Neutrophil (primary cell): ENCODE measurements at regions not wholly inside any gene's neighbourhood (a gene's known extent, or its start where the extent isn't known, plus 50 kb on each side); places are given as distances from the start of the nearest gene placed in this dataset.

ENCODE experiments used
- H3K27ac ChIP-seq: fragments of 200-600 bp; sonication (generic); 2 replicates; pipeline ENCODE4 v1.5.1; 2016; ENCODE audit warnings: mild to moderate bottlenecking, moderate library complexity
- H3K27me3 ChIP-seq: fragments of 200-600 bp; sonication (generic); 2 replicates; pipeline ENCODE4 v1.6.0; 2016; ENCODE audit warnings: mild to moderate bottlenecking
- H3K36me3 ChIP-seq: fragments of 200-600 bp; sonication (generic); 2 replicates; pipeline ENCODE4 v1.5.1; 2017
- H3K4me1 ChIP-seq, 2 experiments: fragments of 200-600 bp in 1 of 2; sonication (generic) in 1 of 2; 1 replicate in 1 of 2; 2 replicates in 1 of 2; pipeline versions ENCODE4 v1.5.1 to v1.6.1; 2013 to 2016; ENCODE audit warnings: low read depth in 1 of 2, low read length in 1 of 2, mild to moderate bottlenecking in 1 of 2, moderate library complexity in 1 of 2; ENCODE audit not compliant: control insufficient read depth in 1 of 2, insufficient read depth in 1 of 2
- H3K4me3 ChIP-seq, 2 experiments: fragments of 200-600 bp in 1 of 2; sonication (generic) in 1 of 2; 1 replicate in 1 of 2; 2 replicates in 1 of 2; pipeline ENCODE4 v1.5.1; 2013 to 2016; ENCODE audit warnings: low read depth in 1 of 2, low read length in 1 of 2, mild to moderate bottlenecking in 1 of 2, moderate library complexity in 1 of 2
- H3K9me3 ChIP-seq: fragments of 200-600 bp; sonication (generic); 2 replicates; pipeline ENCODE4 v1.5.1; 2016
- CTCF ChIP-seq: fragments of 200-600 bp; sonication (generic); IDR thresholded peaks from 2 replicates; pipeline ENCODE4 v1.5.1; 2016; ENCODE audit warnings: antibody characterized with exemption

DNA sequence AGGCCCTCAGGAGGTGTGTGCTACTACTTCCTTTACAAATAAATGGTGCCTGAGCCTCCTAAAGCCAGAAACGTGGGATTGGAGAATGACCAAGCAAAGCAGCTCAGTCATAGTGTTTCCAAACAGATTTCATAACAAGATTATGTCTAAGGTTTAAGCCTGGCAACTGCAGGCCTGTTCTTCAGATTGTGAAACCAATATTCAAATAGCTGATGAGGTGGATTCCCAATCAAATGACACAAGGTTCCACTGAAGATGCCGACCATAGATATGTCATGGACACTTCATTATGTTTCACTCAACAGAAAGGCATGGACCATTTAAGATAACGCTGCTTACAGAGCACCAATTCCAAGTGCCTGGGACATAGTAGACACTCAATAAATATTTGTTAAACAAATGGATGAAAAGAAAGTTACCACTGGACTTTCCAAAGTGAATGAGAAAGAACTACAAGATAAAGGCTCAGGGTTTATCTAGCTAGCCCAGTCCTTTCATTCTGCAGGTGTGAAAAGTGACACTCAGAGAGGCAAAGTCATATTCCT is 189.5 kb downstream of the ACTL7B start:
- H3K9me3 ChIP-seq: no peaks in the 10 kb centered on the region
- no peak overlapping the region for H3K4me3 ChIP-seq
- TF ChIP-seq CTCF: no peak
- H3K36me3 ChIP-seq: no peaks in the 10 kb centered on the region
- H3K27ac ChIP-seq: no peak overlapping the region
- no peaks in the 10 kb centered on the region for H3K4me1 ChIP-seq
- no peaks in the 10 kb centered on the region for H3K27me3 ChIP-seq

DNA sequence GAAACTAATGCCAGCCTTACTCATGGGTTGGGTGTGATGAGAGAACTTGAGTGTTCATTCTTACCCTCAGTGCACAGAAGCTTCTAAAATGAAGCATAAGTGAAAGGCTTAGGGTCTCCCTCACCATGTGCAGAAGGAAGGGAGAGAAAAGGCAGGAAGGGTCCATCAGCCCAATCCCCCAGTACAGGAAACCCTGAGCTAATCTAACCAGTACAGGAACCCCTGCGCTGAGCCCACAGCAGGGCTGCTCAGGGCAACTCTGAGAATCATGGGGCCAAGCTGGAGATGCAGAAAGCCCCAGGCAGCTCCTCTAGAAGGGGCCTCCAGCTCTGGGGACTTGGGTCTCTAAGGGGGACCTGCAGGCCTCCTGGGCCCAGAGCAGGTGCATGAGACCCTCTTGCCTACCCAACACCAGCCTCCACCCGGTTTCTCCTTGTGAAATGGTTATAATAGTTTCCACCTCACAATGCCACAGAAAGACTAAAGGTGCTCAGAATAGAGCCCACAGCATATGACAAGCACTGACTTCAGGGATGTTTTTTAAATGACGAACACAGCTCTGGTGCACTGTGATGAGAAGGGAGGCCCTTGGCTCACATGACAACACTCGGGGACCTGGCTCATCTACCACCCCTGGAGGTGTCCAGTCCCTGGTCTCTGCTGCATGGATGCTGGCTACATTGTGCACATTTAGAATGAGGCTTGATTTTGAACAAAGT is 190.1 kb downstream of the ACTL7B start:
- no peak for TF ChIP-seq CTCF
- no peak overlapping the region for H3K27ac ChIP-seq
- H3K27me3 ChIP-seq: no peaks in the 10 kb centered on the region
- H3K4me3 ChIP-seq: no peak overlapping the region
- H3K9me3 ChIP-seq: no peaks in the 10 kb centered on the region
- no peaks in the 10 kb centered on the region for H3K36me3 ChIP-seq
- H3K4me1 ChIP-seq: no peaks in the 10 kb centered on the region

DNA sequence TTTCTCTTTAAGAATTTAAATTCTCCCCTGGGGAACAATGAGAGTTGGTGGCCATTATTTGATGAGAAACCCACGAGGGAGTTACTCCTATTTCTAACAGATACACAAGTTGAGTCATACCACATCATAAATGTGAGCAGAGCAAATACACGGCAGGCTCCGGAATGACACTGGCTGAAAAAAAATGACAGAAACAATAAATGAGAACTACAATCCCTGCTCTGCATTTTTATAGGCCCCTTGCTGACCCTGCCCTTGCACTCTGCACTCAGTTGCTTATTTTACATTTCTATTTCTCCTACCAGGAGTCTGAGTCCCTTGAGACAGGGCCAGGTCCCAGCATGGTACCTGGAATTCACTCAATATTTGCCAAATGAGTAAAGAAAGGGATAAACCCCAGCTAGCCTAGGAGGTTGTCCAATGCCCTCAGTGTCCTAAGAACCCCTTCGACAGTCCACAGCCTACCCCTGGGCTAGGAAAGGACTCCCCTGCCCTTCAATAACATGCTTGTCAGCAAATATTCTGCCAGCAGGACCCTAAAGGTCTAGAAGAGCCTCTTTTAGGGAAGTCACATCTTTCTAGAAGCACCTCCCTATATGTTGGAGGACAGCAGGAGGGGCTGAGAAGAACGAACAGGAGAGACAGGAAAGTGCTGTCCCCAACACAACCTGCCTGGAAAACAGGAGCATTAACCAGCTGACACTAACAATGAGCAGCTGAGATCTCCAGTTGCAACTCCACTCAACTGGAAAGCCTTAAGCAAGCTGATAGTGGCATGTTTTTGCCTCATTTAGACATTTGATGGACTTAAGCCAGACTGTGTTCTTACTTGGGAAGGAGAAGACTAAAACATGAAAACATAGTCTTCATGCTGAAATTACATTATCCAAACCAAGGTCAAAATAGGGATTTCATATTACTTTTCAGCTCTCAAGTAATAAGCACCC is 191.2 kb downstream of the ACTL7B start:
- no peak for TF ChIP-seq CTCF
- Histone ChIP-seq H3K27ac (no peak overlapping the region), H3K36me3 (no peaks in the 10 kb centered on the region), H3K27me3 (no peaks in the 10 kb centered on the region), H3K9me3 (peaks cover 5% of the 10 kb centered on the region), H3K4me1 (no peaks in the 10 kb centered on the region), H3K4me3 (no peak overlapping the region)

- no peak for TF ChIP-seq CTCF
- H3K27me3 ChIP-seq: no peaks in the 10 kb centered on the region
- no peaks in the 10 kb centered on the region for H3K36me3 ChIP-seq
- H3K4me1 ChIP-seq: no peaks in the 10 kb centered on the region
- peaks cover 7% of the 10 kb centered on the region for H3K9me3 ChIP-seq
- H3K4me3 ChIP-seq: no peak overlapping the region
- H3K27ac ChIP-seq: no peak overlapping the region
These were observed 192.4 kb downstream of the ACTL7B start for GRCh38 chr9:108663422-108663821.

DNA sequence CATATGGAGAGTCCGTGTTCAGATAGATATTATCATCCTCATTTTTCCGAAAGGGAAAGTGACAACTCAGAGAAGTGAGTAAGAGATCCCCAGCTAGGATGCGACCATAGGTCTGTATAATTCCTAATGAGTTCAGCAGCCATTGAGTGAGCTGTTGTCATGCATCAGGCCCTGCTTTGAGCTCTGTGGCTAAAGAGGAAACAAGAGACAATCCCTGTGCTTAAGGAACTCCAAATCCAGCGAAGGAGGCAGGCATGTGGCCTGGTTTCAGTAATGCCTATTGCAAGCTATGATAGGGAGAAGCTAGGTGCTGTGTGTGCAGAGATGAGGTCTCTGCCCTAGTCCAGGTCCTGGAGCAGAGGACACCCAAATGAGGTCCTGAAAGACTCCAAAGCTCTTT is 192.8 kb downstream of the ACTL7B start:
- Histone ChIP-seq H3K27me3 (no peaks in the 10 kb centered on the region), H3K4me3 (no peak overlapping the region), H3K27ac (no peak overlapping the region), H3K9me3 (peaks cover 7% of the 10 kb centered on the region), H3K4me1 (no peaks in the 10 kb centered on the region), H3K36me3 (no peaks in the 10 kb centered on the region)
- TF ChIP-seq CTCF: no peak
